GM20000 (cell line): ENCODE measurements at regions not wholly inside any gene's neighbourhood (a gene's known extent, or its start where the extent isn't known, plus 50 kb on each side); places are given as distances from the start of the nearest gene placed in this dataset.

ENCODE experiments used
- DNase-seq: peaks from one replicate; pipeline ENCODE4 v3.0.0; 2012; ENCODE audit warnings: low spot score
- TF ChIP-seq, protein P1 (sequence below): IDR thresholded peaks from 2 replicates; pipeline ENCODE4 v1.5.1; 2012; ENCODE audit warnings: mild to moderate bottlenecking, control low read depth; ENCODE audit errors: extremely low read depth, missing control alignments

DNA sequence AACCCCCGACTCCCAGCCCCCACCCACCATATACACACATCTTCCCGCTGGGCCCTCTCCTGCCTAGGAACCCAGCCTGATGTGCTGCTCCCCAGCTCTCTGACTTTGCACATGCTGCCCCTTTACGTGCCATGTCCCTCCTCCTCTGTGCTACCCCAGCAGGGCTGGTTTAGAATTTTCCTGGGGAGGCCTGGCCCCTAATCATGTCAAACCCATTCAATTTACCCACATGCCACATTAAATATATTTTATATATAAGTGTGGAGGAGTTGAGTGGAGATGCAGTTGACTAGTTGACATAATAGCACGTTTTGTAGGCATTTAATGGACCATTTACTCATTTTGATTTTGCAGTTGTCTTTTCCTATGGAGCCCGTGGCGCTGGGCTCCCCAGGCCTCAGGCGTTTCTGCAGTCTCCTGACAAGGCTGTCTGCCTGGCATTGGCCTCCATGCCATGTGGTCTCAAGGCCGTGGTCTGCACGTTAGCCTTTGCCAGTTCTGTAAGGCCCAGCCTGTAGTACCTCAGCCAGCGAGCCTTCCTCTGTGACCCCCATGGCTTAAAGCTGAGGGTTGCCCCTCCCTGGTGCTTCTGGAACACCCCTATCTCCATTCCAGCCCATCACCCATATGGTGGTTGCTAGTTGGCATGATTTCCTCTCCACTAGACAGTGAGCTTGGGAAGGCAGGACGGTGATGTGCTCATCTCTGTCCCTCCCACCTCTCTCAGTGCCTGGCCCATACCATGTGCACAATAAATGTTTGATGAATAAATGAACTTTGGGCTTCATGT, 155.8 kb downstream of the TLE3 start:
- DNase-seq: no peak
- TF ChIP-seq, protein P1, sequence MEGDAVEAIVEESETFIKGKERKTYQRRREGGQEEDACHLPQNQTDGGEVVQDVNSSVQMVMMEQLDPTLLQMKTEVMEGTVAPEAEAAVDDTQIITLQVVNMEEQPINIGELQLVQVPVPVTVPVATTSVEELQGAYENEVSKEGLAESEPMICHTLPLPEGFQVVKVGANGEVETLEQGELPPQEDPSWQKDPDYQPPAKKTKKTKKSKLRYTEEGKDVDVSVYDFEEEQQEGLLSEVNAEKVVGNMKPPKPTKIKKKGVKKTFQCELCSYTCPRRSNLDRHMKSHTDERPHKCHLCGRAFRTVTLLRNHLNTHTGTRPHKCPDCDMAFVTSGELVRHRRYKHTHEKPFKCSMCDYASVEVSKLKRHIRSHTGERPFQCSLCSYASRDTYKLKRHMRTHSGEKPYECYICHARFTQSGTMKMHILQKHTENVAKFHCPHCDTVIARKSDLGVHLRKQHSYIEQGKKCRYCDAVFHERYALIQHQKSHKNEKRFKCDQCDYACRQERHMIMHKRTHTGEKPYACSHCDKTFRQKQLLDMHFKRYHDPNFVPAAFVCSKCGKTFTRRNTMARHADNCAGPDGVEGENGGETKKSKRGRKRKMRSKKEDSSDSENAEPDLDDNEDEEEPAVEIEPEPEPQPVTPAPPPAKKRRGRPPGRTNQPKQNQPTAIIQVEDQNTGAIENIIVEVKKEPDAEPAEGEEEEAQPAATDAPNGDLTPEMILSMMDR: no peak

DNA sequence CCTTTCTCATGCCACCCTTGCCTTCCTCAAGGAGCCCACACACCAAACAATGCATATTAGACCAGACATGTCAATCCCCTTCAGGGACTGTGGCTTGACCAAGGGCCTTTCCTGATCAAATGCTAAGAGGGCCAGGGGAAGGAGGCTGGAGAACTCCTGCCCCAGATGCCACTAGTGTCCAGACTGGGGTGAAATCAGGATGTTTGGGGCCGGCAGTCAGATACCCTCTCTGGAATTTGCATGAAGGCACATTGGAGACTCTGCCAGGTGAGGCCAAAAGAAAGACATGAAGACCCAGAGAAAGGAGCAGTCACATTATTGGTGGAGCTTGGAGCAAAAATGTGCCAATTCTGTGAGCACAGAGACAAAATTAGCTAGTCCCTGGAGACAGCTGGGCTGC, 154.1 kb downstream of the TLE3 start:
- DNase-seq: no peak
- TF ChIP-seq, protein P1: no peak

DNA sequence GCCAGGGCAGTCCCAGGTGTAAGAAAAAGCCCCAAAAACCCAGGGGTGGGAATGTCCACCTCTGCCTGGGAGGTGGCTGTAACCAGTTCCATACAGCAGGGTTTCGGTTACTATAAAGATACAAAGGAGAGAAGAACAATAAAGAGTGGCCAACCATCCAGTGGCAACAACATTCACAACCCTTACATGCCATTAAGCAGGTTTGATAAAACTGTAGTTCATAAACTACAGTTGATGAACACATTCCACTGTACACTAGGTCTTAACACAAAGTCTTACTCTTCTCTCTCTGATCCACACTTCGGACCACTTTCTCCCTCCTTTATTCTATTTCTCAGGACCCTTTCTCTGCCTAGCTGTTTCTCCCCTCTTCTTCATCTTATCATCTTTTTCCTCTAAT, 152.0 kb downstream of the TLE3 start:
- DNase-seq: no peak
- TF ChIP-seq, protein P1: no peak

DNA sequence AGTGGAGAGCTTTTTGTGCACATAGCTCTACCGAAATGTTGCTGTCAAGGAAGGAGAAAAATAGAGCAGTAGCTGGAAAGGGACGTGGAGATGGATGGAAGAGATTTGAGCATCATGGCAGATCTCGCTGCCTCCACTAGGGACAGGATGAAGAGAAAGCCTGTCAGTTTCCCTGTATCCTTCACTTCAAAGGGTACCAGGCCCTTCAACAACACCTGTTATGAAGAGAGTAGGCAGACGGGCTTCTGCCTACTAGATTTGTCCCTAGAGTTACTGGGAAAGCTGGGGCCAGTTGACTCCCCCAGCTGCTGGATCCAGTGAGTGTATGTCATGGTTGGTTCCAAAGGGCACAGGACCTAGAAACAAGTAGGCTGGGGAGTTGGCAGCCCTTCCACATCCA, 150.8 kb downstream of the TLE3 start:
- TF ChIP-seq, protein P1: no peak
- DNase-seq: no peak

DNA sequence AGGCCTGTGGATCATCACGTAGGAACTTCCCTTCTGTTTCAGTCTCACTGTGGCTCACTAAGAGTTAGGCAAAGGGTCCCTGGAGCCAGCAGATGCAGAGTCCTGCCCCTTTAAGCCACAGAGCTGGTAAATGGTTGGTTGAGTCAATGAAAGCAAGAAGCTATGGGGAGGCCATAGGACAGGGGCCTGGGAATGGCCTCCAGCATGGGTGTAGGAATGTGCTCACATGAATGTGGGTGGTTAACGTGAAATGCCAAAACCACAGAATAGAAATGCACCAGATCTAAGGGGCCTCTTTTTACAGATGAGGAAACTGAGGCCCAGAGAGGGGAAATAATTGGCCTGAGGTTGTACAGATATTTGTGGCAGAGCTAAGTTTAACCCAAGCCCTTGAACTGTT, 150.3 kb downstream of the TLE3 start:
- TF ChIP-seq, protein P1: no peak
- DNase-seq: no peak

DNA sequence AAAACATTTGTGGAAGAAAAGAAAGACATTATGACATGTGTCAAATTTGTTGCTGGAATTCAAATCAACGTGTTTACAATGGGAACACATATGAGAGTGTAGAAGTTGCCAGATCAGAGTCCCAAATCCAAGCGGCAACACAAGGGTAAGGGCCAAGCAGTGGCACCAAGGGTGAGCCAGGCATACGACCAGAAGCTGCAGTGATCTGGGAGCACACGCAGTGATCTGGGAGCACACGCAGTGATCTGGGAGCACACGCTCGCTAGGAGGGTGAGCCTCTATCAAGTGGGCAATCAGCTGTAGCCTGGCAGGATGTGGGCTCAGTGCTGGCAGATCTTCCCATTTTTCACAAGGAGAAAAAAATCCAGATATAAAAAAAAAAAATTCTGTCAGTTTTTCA, 148.2 kb downstream of the TLE3 start:
- no peak for DNase-seq
- TF ChIP-seq, protein P1: no peak

DNA sequence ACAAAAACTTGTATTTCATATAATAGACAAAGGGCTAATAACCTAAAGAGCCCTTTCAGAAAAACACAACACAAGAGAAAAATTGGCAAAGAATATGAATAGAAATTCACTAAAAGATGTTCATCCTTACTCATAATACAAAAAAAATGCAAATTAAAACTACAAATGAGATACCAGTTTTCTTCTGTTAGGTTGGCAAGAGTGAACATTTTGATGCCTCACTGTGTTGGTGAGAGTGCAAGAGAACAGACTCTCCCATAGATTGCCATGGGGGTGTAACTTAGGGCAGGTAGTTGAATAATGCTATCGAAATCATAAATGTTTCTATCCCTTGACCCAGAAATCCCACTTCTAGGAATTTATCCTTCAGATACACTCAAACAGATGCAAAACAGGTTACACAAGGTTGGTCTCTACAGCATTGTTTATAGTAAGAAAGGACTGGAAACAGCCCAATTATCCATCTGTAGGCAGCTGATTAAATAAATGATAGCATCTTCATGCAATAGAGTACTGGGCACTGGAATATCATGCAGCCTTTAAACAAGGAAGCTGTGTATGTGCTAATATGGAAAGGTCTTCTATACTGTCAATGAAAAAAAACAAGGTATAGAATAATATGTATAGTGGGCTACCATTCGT, 146.3 kb downstream of the TLE3 start:
- DNase-seq: no peak
- TF ChIP-seq, protein P1: no peak
